ENCODE measurements at regions not wholly inside any gene's neighbourhood (a gene's known extent, or its start where the extent isn't known, plus 50 kb on each side); places are given as distances from the start of the nearest gene placed in this dataset.

DNA sequence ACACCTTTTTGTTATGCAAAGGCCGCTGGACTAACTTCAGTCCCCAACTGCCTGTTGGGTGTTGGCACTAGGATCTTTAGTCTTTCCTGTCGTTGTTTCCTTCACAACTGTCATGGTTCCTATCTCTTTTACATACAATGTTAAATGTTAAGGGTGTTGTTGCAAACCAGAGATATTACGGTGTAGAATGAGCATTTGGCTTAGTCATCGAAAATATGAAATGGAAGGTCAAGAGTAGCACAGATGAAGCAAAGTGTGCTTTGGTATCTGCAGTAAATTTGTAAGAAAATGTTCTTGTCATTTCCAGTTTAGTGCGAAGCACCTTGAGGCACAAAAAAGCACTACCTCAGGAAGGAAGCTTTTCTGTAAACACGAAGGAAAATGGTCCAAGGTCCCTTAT, 751.3 kb upstream of the LRFN5 start:
- DNase-seq, result no peak
- Histone ChIP-seq H4K20me1 (ENCODE audit: insufficient read depth, low read depth, low read length) (no peaks in the 10 kb centered on the region), H2AFZ (ENCODE audit: low read length) (no peak overlapping the region), H3K27ac (ENCODE audit: low read length) (no peak overlapping the region), H3K9me2 (replicated peaks; ENCODE audit: insufficient read depth, low read length) (no peaks in the 10 kb centered on the region), H3K9ac (ENCODE audit: low read length) (no peak overlapping the region), H3K27me3 (ENCODE audit: low read length) (no peaks in the 10 kb centered on the region), H3K36me3 (ENCODE audit: insufficient read depth, low read length) (no peaks in the 10 kb centered on the region), H3K79me2 (ENCODE audit: low read length) (no peaks in the 10 kb centered on the region), H3K9me3 (ENCODE audit: low read length) (peaks cover 49% of the 10 kb centered on the region), H3K4me2 (ENCODE audit: low read depth, low read length, poor library complexity, severe bottlenecking) (no peak overlapping the region), H3K4me1 (ENCODE audit: low read length) (no peaks in the 10 kb centered on the region), H3K4me3 (ENCODE audit: low read length) (no peak overlapping the region)

DNA sequence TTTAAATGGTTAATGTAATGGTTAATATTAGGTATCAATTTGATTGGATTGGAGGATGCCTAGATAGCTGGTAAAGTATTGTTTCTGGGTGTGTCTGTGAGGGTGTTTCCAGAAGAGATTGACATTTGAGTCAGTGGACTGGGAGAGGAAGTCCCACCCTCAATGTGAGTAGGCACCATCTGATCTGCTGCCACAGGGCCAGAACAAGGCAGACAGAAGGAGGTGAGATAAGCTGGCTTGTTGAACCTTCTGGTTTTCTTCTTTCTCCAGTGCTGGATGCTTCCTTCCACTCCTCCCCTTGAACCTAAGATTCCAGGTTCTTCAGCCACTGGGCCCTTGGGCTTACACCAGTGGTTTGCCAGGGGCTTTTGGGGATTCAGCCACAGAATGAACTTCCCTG, 756.5 kb upstream of the LRFN5 start:
- Histone ChIP-seq H3K4me1 (ENCODE audit: low read length) (no peaks in the 10 kb centered on the region), H3K9ac (ENCODE audit: low read length) (no peak overlapping the region), H3K36me3 (ENCODE audit: insufficient read depth, low read length) (no peaks in the 10 kb centered on the region), H3K27me3 (ENCODE audit: low read length) (no peaks in the 10 kb centered on the region), H3K79me2 (ENCODE audit: low read length) (no peaks in the 10 kb centered on the region), H3K9me3 (ENCODE audit: low read length) (peaks cover 40% of the 10 kb centered on the region), H2AFZ (ENCODE audit: low read length) (no peak overlapping the region), H3K27ac (ENCODE audit: low read length) (no peak overlapping the region), H3K4me3 (ENCODE audit: low read length) (no peak overlapping the region), H3K4me2 (ENCODE audit: low read depth, low read length, poor library complexity, severe bottlenecking) (no peak overlapping the region), H3K9me2 (replicated peaks; ENCODE audit: insufficient read depth, low read length) (no peaks in the 10 kb centered on the region), H4K20me1 (ENCODE audit: insufficient read depth, low read depth, low read length) (no peaks in the 10 kb centered on the region)
- no peak for DNase-seq

GRCh38 chr14:40847480-40847879, 759.2 kb upstream of the LRFN5 start:
- H3K27me3 ChIP-seq (ENCODE audit: low read length), result no peaks in the 10 kb centered on the region
- H3K4me2 ChIP-seq (ENCODE audit: low read depth, low read length, poor library complexity, severe bottlenecking), result no peak overlapping the region
- no peaks in the 10 kb centered on the region for H3K79me2 ChIP-seq (ENCODE audit: low read length)
- no peaks in the 10 kb centered on the region for H3K4me1 ChIP-seq (ENCODE audit: low read length)
- H4K20me1 ChIP-seq (ENCODE audit: insufficient read depth, low read depth, low read length), result no peaks in the 10 kb centered on the region
- no peak overlapping the region for H3K9ac ChIP-seq (ENCODE audit: low read length)
- H3K9me2 ChIP-seq (replicated peaks; ENCODE audit: insufficient read depth, low read length), result no peaks in the 10 kb centered on the region
- H3K9me3 ChIP-seq (ENCODE audit: low read length), result peaks cover 41% of the 10 kb centered on the region
- no peaks in the 10 kb centered on the region for H3K36me3 ChIP-seq (ENCODE audit: insufficient read depth, low read length)
- no peak overlapping the region for H3K27ac ChIP-seq (ENCODE audit: low read length)
- H3K4me3 ChIP-seq (ENCODE audit: low read length), result no peak overlapping the region
- no peak for DNase-seq
- no peak overlapping the region for H2AFZ ChIP-seq (ENCODE audit: low read length)

DNA sequence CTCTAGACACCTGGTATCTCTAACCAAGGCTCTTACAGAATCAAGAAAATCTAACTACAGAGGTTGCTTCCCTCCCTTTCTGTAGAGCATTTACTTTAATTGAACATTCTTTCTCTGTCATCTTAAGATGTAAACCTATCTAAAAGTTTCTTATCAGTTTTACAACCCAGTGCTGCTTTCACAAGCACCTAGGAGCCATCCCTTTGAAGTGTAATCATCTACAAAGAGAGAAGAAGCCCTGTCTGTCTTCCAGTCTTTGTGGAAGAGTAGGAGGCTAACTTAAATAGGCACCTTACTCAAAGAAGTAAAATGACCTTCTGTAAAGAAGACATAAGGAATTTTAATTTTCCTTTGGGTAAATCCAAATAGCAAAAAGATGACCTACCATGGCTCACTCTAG, 763.9 kb upstream of the LRFN5 start:
- no peak overlapping the region for H3K4me2 ChIP-seq (ENCODE audit: low read depth, low read length, poor library complexity, severe bottlenecking)
- H3K27ac ChIP-seq (ENCODE audit: low read length), result no peak overlapping the region
- H4K20me1 ChIP-seq (ENCODE audit: insufficient read depth, low read depth, low read length), result no peaks in the 10 kb centered on the region
- no peaks in the 10 kb centered on the region for H3K4me1 ChIP-seq (ENCODE audit: low read length)
- H3K9me3 ChIP-seq (ENCODE audit: low read length), result peaks cover 39% of the 10 kb centered on the region; the same call in 1 of the 2 replicates
- no peak overlapping the region for H2AFZ ChIP-seq (ENCODE audit: low read length)
- H3K27me3 ChIP-seq (ENCODE audit: low read length), result no peaks in the 10 kb centered on the region
- no peaks in the 10 kb centered on the region for H3K79me2 ChIP-seq (ENCODE audit: low read length)
- H3K36me3 ChIP-seq (ENCODE audit: insufficient read depth, low read length), result no peaks in the 10 kb centered on the region
- no peaks in the 10 kb centered on the region for H3K9me2 ChIP-seq (replicated peaks; ENCODE audit: insufficient read depth, low read length)
- DNase-seq, result no peak
- no peak overlapping the region for H3K4me3 ChIP-seq (ENCODE audit: low read length)
- H3K9ac ChIP-seq (ENCODE audit: low read length), result no peak overlapping the region

DNA sequence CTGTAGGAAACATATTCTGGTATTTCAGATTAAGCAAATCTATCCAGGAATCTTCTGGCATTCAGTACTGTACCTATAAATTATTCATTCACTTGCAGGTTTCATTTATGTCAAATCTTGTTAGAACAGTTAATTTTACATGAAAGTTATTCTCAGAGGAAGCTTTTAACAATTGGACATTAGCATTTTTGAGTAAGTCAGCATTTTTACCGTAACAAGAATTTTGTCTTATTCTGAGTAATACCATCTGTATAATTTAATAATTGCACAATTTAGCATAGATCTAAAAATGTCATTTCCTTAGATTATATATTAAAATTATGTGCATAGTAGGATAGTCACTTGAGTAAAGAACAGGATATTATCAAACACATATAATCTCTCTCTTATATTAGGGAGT, 764.8 kb upstream of the LRFN5 start:
- Histone ChIP-seq H3K9ac (ENCODE audit: low read length) (no peak overlapping the region), H3K9me3 (ENCODE audit: low read length) (peaks cover 38% of the 10 kb centered on the region; the same call in 1 of the 2 replicates), H3K36me3 (ENCODE audit: insufficient read depth, low read length) (no peaks in the 10 kb centered on the region), H2AFZ (ENCODE audit: low read length) (no peak overlapping the region), H3K9me2 (replicated peaks; ENCODE audit: insufficient read depth, low read length) (no peaks in the 10 kb centered on the region), H3K27ac (ENCODE audit: low read length) (no peak overlapping the region), H4K20me1 (ENCODE audit: insufficient read depth, low read depth, low read length) (no peaks in the 10 kb centered on the region), H3K4me2 (ENCODE audit: low read depth, low read length, poor library complexity, severe bottlenecking) (no peak overlapping the region), H3K4me3 (ENCODE audit: low read length) (no peak overlapping the region; the same call in 1 of the 2 replicates), H3K4me1 (ENCODE audit: low read length) (no peaks in the 10 kb centered on the region), H3K27me3 (ENCODE audit: low read length) (no peaks in the 10 kb centered on the region), H3K79me2 (ENCODE audit: low read length) (no peaks in the 10 kb centered on the region)
- DNase-seq, result no peak

- Histone ChIP-seq H3K27ac (ENCODE audit: low read length) (no peak overlapping the region), H3K4me3 (ENCODE audit: low read length) (no peak overlapping the region), H3K4me2 (ENCODE audit: low read depth, low read length, poor library complexity, severe bottlenecking) (no peak overlapping the region), H3K9me3 (ENCODE audit: low read length) (peaks cover 44% of the 10 kb centered on the region), H2AFZ (ENCODE audit: low read length) (no peak overlapping the region), H4K20me1 (ENCODE audit: insufficient read depth, low read depth, low read length) (no peaks in the 10 kb centered on the region), H3K36me3 (ENCODE audit: insufficient read depth, low read length) (no peaks in the 10 kb centered on the region), H3K4me1 (ENCODE audit: low read length) (no peaks in the 10 kb centered on the region), H3K27me3 (ENCODE audit: low read length) (no peaks in the 10 kb centered on the region), H3K79me2 (ENCODE audit: low read length) (no peaks in the 10 kb centered on the region), H3K9ac (ENCODE audit: low read length) (no peak overlapping the region), H3K9me2 (replicated peaks; ENCODE audit: insufficient read depth, low read length) (no peaks in the 10 kb centered on the region)
- no peak for DNase-seq
Measured at GRCh38 chr14:40838601-40839000, 768.1 kb upstream of the LRFN5 start.

DNA sequence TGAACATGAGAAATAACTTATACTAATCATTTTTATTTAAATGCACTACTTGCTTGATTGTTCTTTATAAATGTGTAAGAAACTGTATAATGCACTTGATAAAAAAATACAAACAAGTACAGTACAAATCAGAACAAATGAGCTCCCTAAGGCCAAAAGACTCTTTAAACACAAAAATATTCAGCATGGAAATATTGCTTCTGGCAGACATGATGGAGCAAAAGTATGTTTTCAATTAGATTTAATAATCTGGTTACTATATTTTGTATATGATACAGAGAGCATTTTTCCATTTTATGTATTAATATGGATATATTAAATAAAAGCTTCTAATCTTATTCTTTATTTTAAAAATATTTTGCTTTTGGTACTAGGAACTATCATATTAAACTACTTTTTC, 800.2 kb upstream of the LRFN5 start:
- H3K27me3 ChIP-seq (ENCODE audit: low read length), result no peaks in the 10 kb centered on the region
- H3K79me2 ChIP-seq (ENCODE audit: low read length), result no peaks in the 10 kb centered on the region
- no peak overlapping the region for H2AFZ ChIP-seq (ENCODE audit: low read length)
- no peak overlapping the region for H3K4me2 ChIP-seq (ENCODE audit: low read depth, low read length, poor library complexity, severe bottlenecking)
- no peaks in the 10 kb centered on the region for H3K36me3 ChIP-seq (ENCODE audit: insufficient read depth, low read length)
- peaks cover 29% of the 10 kb centered on the region; the same call in 1 of the 2 replicates for H3K9me3 ChIP-seq (ENCODE audit: low read length)
- H3K9ac ChIP-seq (ENCODE audit: low read length), result no peak overlapping the region
- no peaks in the 10 kb centered on the region for H4K20me1 ChIP-seq (ENCODE audit: insufficient read depth, low read depth, low read length)
- H3K27ac ChIP-seq (ENCODE audit: low read length), result no peak overlapping the region
- no peaks in the 10 kb centered on the region for H3K4me1 ChIP-seq (ENCODE audit: low read length)
- no peak for DNase-seq
- no peak overlapping the region for H3K4me3 ChIP-seq (ENCODE audit: low read length)
- H3K9me2 ChIP-seq (replicated peaks; ENCODE audit: insufficient read depth, low read length), result no peaks in the 10 kb centered on the region

- H3K9me3 ChIP-seq (ENCODE audit: low read length), result peaks cover 37% of the 10 kb centered on the region
- DNase-seq, result no peak
- no peaks in the 10 kb centered on the region for H3K9me2 ChIP-seq (replicated peaks; ENCODE audit: insufficient read depth, low read length)
- no peaks in the 10 kb centered on the region for H3K79me2 ChIP-seq (ENCODE audit: low read length)
- H3K4me2 ChIP-seq (ENCODE audit: low read depth, low read length, poor library complexity, severe bottlenecking), result no peak overlapping the region
- H3K4me1 ChIP-seq (ENCODE audit: low read length), result no peaks in the 10 kb centered on the region
- H3K27me3 ChIP-seq (ENCODE audit: low read length), result no peaks in the 10 kb centered on the region
- H3K36me3 ChIP-seq (ENCODE audit: insufficient read depth, low read length), result no peaks in the 10 kb centered on the region
- no peaks in the 10 kb centered on the region for H4K20me1 ChIP-seq (ENCODE audit: insufficient read depth, low read depth, low read length)
- no peak overlapping the region for H3K27ac ChIP-seq (ENCODE audit: low read length)
- H3K9ac ChIP-seq (ENCODE audit: low read length), result no peak overlapping the region
- H3K4me3 ChIP-seq (ENCODE audit: low read length), result no peak overlapping the region
- H2AFZ ChIP-seq (ENCODE audit: low read length), result no peak overlapping the region
Measured at GRCh38 chr14:40796168-40796567, 810.5 kb upstream of the LRFN5 start.

DNA sequence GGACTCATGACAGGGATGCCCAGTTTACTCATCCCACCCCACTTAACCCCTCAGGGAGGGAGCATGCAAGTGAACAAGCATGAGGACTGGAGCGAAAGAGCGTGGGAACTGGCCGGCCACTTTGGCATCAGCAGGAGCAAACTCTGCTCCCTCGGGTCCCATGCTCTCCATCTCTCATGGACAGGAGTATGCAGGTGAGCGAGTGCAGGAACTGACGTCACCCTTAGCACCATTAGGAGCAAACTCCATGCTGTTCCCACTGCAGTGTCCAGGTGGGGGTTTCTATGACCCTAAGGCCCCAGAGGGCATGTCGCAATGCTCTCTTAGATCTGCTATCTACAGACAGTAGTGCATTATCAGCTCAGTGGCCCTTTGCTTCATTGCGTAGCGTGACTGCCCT, 821.8 kb upstream of the LRFN5 start:
- no peaks in the 10 kb centered on the region for H3K79me2 ChIP-seq (ENCODE audit: low read length)

More for the DNA sequence above, 821.8 kb upstream of the LRFN5 start:
- Histone ChIP-seq H3K27ac (ENCODE audit: low read length) (no peak overlapping the region), H3K9me2 (replicated peaks; ENCODE audit: insufficient read depth, low read length) (no peaks in the 10 kb centered on the region), H3K4me1 (ENCODE audit: low read length) (no peaks in the 10 kb centered on the region), H3K4me3 (ENCODE audit: low read length) (no peak overlapping the region), H2AFZ (ENCODE audit: low read length) (no peak overlapping the region), H3K9ac (ENCODE audit: low read length) (no peak overlapping the region), H3K9me3 (ENCODE audit: low read length) (peaks cover 41% of the 10 kb centered on the region), H3K36me3 (ENCODE audit: insufficient read depth, low read length) (no peaks in the 10 kb centered on the region), H4K20me1 (ENCODE audit: insufficient read depth, low read depth, low read length) (no peaks in the 10 kb centered on the region), H3K4me2 (ENCODE audit: low read depth, low read length, poor library complexity, severe bottlenecking) (no peak overlapping the region), H3K27me3 (ENCODE audit: low read length) (no peaks in the 10 kb centered on the region)
- no peak for DNase-seq

Data from Karpas-422 (cell line).